ENCODE measurements at regions not wholly inside any gene's neighbourhood (a gene's known extent, or its start where the extent isn't known, plus 50 kb on each side); places are given as distances from the start of the nearest gene placed in this dataset.
A peak's percentile ranks its signal among the peaks of the same experiment; 100 is the strongest.

DNA sequence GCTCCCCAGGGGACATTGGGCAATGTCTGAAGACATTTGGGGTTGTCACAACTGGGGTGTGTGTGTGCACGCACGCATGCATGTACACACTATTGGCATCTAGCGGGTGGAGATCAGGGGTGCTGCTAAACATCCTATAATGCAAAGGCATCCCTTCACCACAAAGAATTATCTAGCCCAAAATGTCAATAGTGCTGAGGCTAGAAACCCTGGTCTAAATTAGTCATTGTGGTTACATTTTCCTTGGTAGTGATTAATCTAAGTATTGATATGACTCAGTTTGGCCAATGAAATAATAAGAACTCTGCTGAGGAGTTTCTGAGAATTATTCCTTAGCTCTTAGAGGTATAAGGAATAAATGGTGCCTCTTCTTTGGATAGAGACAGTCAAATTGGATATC is 200.2 kb downstream of the CLCN4 start:
- Histone ChIP-seq H3K27ac (ENCODE audit: low read depth, low read length) (no peak overlapping the region), H3K4me3 (ENCODE audit: insufficient read depth, low read length) (no peak overlapping the region), H3K9me3 (ENCODE audit: low read depth, low read length) (no peaks in the 10 kb centered on the region), H3K79me2 (ENCODE audit: insufficient read depth, low read length) (no peaks in the 10 kb centered on the region), H4K20me1 (ENCODE audit: insufficient read depth, low read length) (no peaks in the 10 kb centered on the region), H3K4me2 (ENCODE audit: insufficient read depth, low read length) (peak overlapping the region; percentile 25), H3K4me1 (ENCODE audit: insufficient read depth, low read length) (peaks cover 5% of the 10 kb centered on the region), H2AFZ (ENCODE audit: low read length) (no peak overlapping the region), H3K27me3 (ENCODE audit: insufficient read depth, low read length) (no peaks in the 10 kb centered on the region), H3K36me3 (ENCODE audit: insufficient read depth, low read length) (no peaks in the 10 kb centered on the region)
- DNase-seq (ENCODE audit: insufficient read length, low spot score, missing footprints) = peak; percentile 42
- TF ChIP-seq, protein P1, sequence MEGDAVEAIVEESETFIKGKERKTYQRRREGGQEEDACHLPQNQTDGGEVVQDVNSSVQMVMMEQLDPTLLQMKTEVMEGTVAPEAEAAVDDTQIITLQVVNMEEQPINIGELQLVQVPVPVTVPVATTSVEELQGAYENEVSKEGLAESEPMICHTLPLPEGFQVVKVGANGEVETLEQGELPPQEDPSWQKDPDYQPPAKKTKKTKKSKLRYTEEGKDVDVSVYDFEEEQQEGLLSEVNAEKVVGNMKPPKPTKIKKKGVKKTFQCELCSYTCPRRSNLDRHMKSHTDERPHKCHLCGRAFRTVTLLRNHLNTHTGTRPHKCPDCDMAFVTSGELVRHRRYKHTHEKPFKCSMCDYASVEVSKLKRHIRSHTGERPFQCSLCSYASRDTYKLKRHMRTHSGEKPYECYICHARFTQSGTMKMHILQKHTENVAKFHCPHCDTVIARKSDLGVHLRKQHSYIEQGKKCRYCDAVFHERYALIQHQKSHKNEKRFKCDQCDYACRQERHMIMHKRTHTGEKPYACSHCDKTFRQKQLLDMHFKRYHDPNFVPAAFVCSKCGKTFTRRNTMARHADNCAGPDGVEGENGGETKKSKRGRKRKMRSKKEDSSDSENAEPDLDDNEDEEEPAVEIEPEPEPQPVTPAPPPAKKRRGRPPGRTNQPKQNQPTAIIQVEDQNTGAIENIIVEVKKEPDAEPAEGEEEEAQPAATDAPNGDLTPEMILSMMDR (IDR thresholded peaks at IDR 0.05; ENCODE audit: extremely low read depth, low read depth, low read length) = no peak

DNA sequence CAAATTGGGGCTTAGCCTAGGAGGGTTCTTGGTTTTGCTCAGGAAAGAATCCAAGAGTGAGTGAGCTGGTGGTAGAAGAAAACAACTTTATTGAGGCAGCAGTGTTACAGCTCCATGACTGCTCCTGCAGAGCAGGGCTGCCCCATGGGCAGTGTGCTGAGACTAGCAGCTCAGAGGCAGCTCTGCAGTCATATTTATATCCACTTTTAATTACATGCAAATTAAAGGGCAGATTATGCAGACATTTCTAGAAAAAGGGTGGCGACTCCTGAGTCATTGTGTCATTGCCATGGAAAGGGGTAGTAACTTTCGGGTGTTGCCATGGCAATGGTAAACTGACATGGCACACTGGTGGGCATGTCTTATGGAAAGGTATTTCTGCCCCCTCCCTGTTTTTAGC is 202.2 kb downstream of the CLCN4 start:
- peaks cover 5% of the 10 kb centered on the region for H3K4me1 ChIP-seq (ENCODE audit: insufficient read depth, low read length)
- DNase-seq (ENCODE audit: insufficient read length, low spot score, missing footprints) = no peak
- H3K27ac ChIP-seq (ENCODE audit: low read depth, low read length) = no peak overlapping the region
- H4K20me1 ChIP-seq (ENCODE audit: insufficient read depth, low read length) = no peaks in the 10 kb centered on the region
- no peaks in the 10 kb centered on the region for H3K79me2 ChIP-seq (ENCODE audit: insufficient read depth, low read length)
- TF ChIP-seq, protein P1 (IDR thresholded peaks at IDR 0.05; ENCODE audit: extremely low read depth, low read depth, low read length) = no peak
- no peak overlapping the region for H3K4me3 ChIP-seq (ENCODE audit: insufficient read depth, low read length)
- H3K9me3 ChIP-seq (ENCODE audit: low read depth, low read length) = no peaks in the 10 kb centered on the region
- H2AFZ ChIP-seq (ENCODE audit: low read length) = no peak overlapping the region
- no peaks in the 10 kb centered on the region for H3K27me3 ChIP-seq (ENCODE audit: insufficient read depth, low read length)
- H3K36me3 ChIP-seq (ENCODE audit: insufficient read depth, low read length) = no peaks in the 10 kb centered on the region
- H3K4me2 ChIP-seq (ENCODE audit: insufficient read depth, low read length) = no peak overlapping the region

DNA sequence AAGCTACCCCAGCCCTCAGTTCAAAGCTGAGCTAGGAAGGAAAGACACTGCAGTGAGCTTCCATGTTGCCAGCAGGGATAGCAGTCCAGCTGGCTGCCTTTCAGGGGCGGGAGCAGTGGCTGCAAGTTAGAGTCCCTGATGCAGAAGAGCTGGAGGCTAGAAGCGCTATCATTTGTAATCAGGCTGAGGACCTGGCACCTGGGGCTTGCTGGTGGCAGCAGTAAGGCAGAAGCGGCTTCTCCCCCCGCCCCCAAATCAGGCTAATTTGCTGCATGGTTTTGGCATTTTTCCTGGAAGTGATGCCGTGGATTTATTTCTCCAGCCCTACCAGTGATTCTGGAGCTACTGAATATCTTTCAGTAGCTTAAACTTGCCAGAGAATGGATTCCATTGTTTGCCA is 203.3 kb downstream of the CLCN4 start:
- H4K20me1 ChIP-seq (ENCODE audit: insufficient read depth, low read length) = no peaks in the 10 kb centered on the region
- H3K9me3 ChIP-seq (ENCODE audit: low read depth, low read length) = no peaks in the 10 kb centered on the region
- peak; percentile 35 for DNase-seq (ENCODE audit: insufficient read length, low spot score, missing footprints)
- TF ChIP-seq, protein P1 (IDR thresholded peaks at IDR 0.05; ENCODE audit: extremely low read depth, low read depth, low read length) = no peak
- H3K4me2 ChIP-seq (ENCODE audit: insufficient read depth, low read length) = no peak overlapping the region
- H2AFZ ChIP-seq (ENCODE audit: low read length) = peak overlapping the region; percentile 50
- no peak overlapping the region for H3K27ac ChIP-seq (ENCODE audit: low read depth, low read length)
- H3K27me3 ChIP-seq (ENCODE audit: insufficient read depth, low read length) = no peaks in the 10 kb centered on the region
- no peak overlapping the region for H3K4me3 ChIP-seq (ENCODE audit: insufficient read depth, low read length)
- H3K4me1 ChIP-seq (ENCODE audit: insufficient read depth, low read length) = peaks cover 5% of the 10 kb centered on the region
- H3K79me2 ChIP-seq (ENCODE audit: insufficient read depth, low read length) = no peaks in the 10 kb centered on the region
- H3K36me3 ChIP-seq (ENCODE audit: insufficient read depth, low read length) = no peaks in the 10 kb centered on the region

DNA sequence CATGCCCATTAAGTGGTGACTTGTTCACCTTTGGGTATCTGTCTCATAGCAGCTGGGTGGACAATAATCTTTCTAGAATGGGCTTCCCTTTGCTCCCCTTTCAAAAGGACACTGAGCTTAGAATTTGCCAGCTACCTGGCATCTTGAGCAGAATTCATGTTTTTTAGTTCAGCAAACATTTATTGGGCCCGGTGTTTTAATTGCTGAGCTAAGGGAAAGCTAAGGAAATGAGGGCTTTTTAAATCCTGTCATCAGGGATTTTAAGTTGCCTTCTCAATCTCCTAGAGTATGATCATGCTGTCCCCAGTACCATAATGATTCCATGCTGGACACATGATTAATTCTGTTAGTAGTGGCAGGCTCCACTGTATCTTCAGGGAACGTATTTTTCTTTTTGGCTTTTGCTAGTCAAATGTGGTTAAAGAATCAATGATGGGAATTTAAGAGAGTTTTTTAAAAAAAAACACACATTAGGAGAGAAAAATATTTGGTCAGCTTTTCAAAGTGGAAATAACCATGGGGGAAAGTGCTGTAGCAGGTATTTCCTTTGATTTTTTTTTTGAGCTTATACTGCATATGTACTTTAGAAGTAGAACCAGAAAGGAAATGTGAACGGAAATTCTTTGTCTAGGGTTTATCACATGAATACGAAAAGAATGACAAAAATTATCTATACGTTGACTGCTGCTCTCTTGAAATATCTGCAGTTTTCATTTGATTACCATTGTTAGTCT is 208.9 kb downstream of the CLCN4 start:
- no peak for DNase-seq (ENCODE audit: insufficient read length, low spot score, missing footprints)
- no peak overlapping the region for H3K27ac ChIP-seq (ENCODE audit: low read depth, low read length)
- TF ChIP-seq, protein P1 (IDR thresholded peaks at IDR 0.05; ENCODE audit: extremely low read depth, low read depth, low read length) = no peak
- H3K36me3 ChIP-seq (ENCODE audit: insufficient read depth, low read length) = no peaks in the 10 kb centered on the region
- H3K79me2 ChIP-seq (ENCODE audit: insufficient read depth, low read length) = no peaks in the 10 kb centered on the region
- H2AFZ ChIP-seq (ENCODE audit: low read length) = no peak overlapping the region
- H4K20me1 ChIP-seq (ENCODE audit: insufficient read depth, low read length) = no peaks in the 10 kb centered on the region
- H3K4me3 ChIP-seq (ENCODE audit: insufficient read depth, low read length) = no peak overlapping the region
- no peaks in the 10 kb centered on the region for H3K9me3 ChIP-seq (ENCODE audit: low read depth, low read length)
- no peaks in the 10 kb centered on the region for H3K4me1 ChIP-seq (ENCODE audit: insufficient read depth, low read length)
- H3K27me3 ChIP-seq (ENCODE audit: insufficient read depth, low read length) = no peaks in the 10 kb centered on the region
- H3K4me2 ChIP-seq (ENCODE audit: insufficient read depth, low read length) = no peak overlapping the region
